Cardiac muscle cell (in vitro differentiated cells and primary cell): ENCODE measurements at regions not wholly inside any gene's neighbourhood (a gene's known extent, or its start where the extent isn't known, plus 50 kb on each side); places are given as distances from the start of the nearest gene placed in this dataset.

ENCODE experiments used
- DNase-seq, 2 donors: peaks; one replicate each; pipeline versions ENCODE4 v3.0.0 to v3.0.0-alpha.2; 2010 to 2017; ENCODE audit warnings: low read depth in 1 of 2, low spot score in 1 of 2
- H3K27ac ChIP-seq: fragments of 200-600 bp; sonication (generic); 2 replicates; pipeline ENCODE4 v1.5.1; 2016
- H3K27me3 ChIP-seq: fragments of 200-600 bp; sonication (generic); 2 replicates; pipeline ENCODE4 v1.6.0; 2016; ENCODE audit warnings: control low read depth
- H3K36me3 ChIP-seq: fragments of 200-600 bp; sonication (generic); 2 replicates; pipeline ENCODE4 v1.5.1; 2016; ENCODE audit warnings: control low read depth
- H3K4me1 ChIP-seq: fragments of 200-600 bp; sonication (generic); 2 replicates; pipeline ENCODE4 v1.8.1; 2017; ENCODE audit warnings: low read depth, mild to moderate bottlenecking, mixed run types
- H3K4me3 ChIP-seq: fragments of 200-600 bp; sonication (generic); 2 replicates; pipeline ENCODE4 v1.5.1; 2016; ENCODE audit warnings: mild to moderate bottlenecking
- H3K9me3 ChIP-seq: fragments of 200-600 bp; sonication (generic); 2 replicates; pipeline ENCODE4 v1.5.1; 2017; ENCODE audit warnings: low read depth, mild to moderate bottlenecking, control low read depth
- CTCF ChIP-seq: IDR thresholded peaks from 2 replicates; pipeline ENCODE4 v1.5.1; 2012; ENCODE audit warnings: low read depth, mild to moderate bottlenecking, low read length

- Histone ChIP-seq H3K27me3 (peaks cover 5% of the 10 kb centered on the region), H3K9me3 (no peaks in the 10 kb centered on the region), H3K4me1 (no peaks in the 10 kb centered on the region), H3K4me3 (no peak overlapping the region), H3K27ac (no peak overlapping the region), H3K36me3 (no peaks in the 10 kb centered on the region)
- TF ChIP-seq CTCF: no peak
- no peak for DNase-seq
These were observed 142.2 kb downstream of the ENGASE start for GRCh38 chr17:79216826-79217225.

GRCh38 chr17:79216391-79216790, 141.8 kb downstream of the ENGASE start:
- TF ChIP-seq CTCF: no peak
- Histone ChIP-seq H3K36me3 (no peaks in the 10 kb centered on the region), H3K27me3 (peaks cover 5% of the 10 kb centered on the region), H3K4me3 (no peak overlapping the region), H3K4me1 (no peaks in the 10 kb centered on the region), H3K9me3 (no peaks in the 10 kb centered on the region), H3K27ac (no peak overlapping the region)
- no peak for DNase-seq

- Histone ChIP-seq H3K27me3 (peaks cover 5% of the 10 kb centered on the region), H3K9me3 (no peaks in the 10 kb centered on the region), H3K4me3 (no peak overlapping the region), H3K36me3 (no peaks in the 10 kb centered on the region), H3K4me1 (no peaks in the 10 kb centered on the region), H3K27ac (no peak overlapping the region)
- DNase-seq: no peak
- TF ChIP-seq CTCF: no peak
These were observed 141.0 kb downstream of the ENGASE start for GRCh38 chr17:79215631-79216030.

DNA sequence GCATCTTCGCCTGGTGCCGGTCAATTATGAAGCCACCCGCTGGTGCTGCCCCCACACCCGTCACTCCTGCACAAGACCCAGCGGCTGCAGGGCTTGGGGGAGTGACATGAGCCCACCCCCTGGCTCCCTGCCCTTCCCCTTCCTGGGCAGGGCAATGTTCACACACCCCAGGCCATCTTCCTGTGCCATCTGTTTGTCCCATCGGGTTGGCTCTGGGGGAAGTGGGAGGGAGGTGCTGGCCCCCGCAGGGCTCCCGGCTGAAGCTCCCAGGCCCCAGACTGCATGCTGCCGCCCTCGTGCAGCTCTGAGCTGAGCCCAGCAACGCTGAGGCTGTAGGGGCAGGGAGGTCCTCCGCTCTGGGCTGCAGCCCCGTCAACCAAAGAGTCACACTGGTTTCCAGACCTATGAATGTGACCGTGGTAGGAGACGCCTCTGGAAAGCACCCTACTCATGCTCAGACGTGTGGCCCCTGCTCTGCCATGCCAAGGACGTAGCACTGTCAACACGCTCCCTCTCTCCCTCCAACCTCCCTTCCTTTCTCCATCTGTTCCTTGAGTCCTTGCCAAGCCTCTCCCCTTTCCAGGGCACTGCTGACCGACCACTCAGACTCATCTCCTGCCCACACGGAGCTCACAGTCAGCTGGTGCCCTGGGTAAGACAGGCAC, 140.4 kb downstream of the ENGASE start:
- peaks cover 4% of the 10 kb centered on the region for H3K27me3 ChIP-seq

DNA sequence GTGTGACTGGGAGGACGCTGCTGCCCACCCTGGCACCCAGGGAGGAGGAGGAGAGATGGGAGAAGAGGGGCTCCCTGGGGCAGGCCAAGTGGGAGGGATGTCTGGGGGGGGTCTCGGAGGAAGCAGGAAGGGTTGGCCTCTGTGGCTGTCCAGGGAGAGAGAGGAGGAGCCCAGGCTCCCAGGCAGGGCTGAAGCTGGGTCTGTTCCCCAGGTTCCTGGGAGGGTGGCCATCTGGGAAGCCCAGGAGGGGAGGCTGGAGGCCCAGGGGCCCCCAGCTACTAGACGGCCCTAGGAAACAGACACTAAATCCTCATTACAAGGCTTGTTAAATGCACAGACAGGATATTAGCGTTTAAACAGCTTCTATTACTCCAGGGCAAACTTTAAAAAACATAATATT, 139.8 kb downstream of the ENGASE start:
- no peak overlapping the region for H3K4me3 ChIP-seq
- H3K9me3 ChIP-seq: no peaks in the 10 kb centered on the region
- no peak overlapping the region for H3K27ac ChIP-seq
- no peak for DNase-seq
- H3K36me3 ChIP-seq: no peaks in the 10 kb centered on the region
- no peaks in the 10 kb centered on the region for H3K27me3 ChIP-seq
- no peaks in the 10 kb centered on the region for H3K4me1 ChIP-seq
- no peak for TF ChIP-seq CTCF

More for the DNA sequence above, 140.4 kb downstream of the ENGASE start:
- DNase-seq: no peak
- no peaks in the 10 kb centered on the region for H3K4me1 ChIP-seq
- no peak overlapping the region for H3K4me3 ChIP-seq
- H3K27ac ChIP-seq: no peak overlapping the region
- no peaks in the 10 kb centered on the region for H3K36me3 ChIP-seq
- no peak for TF ChIP-seq CTCF
- no peaks in the 10 kb centered on the region for H3K9me3 ChIP-seq
